ENCODE measurements at regions not wholly inside any gene's neighbourhood (a gene's known extent, or its start where the extent isn't known, plus 50 kb on each side); places are given as distances from the start of the nearest gene placed in this dataset.

DNA sequence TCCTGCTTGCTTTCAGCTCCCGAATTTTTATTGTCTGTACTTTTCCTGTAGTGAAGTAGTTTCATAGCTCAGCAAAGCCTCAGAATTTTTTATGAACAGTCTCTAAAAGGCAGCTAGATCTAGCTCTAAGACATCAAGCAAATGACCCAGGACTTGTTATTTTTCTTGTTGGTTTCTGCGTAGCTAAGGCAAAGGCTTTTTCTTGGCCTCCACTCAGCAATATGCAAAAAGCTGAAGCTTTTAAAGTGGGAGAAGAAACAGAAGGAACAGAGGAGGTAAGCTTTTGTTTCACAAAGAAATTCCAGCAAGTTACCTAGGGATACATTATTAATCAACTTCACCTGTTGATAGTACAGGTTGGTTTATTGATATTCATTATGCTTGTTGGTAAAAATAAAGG is 235.9 kb downstream of the PCDH20 start (continued):
- TF ChIP-seq, protein P1, sequence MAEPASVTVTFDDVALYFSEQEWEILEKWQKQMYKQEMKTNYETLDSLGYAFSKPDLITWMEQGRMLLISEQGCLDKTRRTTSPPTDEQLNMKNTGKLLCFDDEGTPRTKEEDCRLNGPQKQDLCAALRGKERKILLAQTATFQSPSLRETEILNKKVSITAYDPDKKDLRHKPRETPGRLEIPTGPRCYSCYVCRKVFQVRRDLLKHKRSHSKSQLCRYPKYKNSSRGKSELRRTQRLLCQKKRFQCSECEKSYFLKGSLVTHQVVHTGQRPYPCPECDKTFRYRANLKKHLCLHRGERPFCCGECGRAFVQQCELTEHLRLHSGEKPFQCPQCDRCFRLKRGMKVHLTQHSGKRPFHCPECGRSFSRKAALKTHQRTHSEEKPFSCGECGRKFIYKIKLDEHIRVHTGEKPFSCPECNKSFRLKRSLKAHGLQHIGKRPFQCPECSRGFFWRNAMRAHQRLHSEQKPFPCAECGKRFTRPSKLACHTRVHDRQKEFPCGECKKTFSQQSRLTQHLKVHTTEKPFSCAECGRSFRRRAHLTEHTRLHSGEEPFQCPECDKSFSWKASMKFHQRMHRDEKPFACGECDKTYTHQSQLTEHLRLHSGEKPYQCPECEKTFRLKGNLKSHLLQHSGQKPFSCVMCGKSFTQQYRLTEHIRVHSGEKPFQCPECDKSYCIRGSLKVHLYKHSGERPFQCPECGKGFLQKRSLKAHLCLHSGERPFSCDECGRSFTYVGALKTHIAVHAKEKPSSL (CRISPR knock-in tag; conservative IDR thresholded peaks at IDR 0.05), result no peak
- no peak for TF ChIP-seq ZNF317 (CRISPR knock-in tag; IDR thresholded peaks at IDR 0.05; ENCODE audit: borderline replicate concordance, low read depth)

DNA sequence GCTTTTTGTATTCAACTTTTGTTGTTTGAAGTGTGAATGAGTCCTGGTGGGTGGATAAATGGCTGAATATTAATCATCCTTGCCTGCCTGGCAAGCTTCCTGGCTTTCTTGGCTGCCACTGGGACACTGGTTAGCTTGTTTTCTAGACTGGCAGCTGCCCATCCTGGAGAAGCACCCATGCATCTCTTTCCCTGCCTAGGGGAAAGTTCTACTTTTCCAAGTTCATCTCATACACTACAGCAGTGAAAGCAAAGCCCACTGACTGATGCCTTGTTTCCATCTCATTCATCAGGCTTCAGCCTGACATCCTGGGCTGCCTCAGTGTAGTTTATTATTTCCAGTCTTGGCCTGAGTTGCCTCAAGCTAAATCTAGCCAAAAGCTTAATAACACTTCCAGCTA is 244.8 kb downstream of the PCDH20 start:
- H3K27ac Mint-ChIP-seq, result no peak overlapping the region
- DNase-seq (ENCODE audit: low spot score) (no peak), ATAC-seq (no peak)
- H3K4me3 Mint-ChIP-seq, result no peak overlapping the region
- H3K9me3 Mint-ChIP-seq, result peaks cover 18% of the 10 kb centered on the region
- no peaks in the 10 kb centered on the region for H3K27me3 Mint-ChIP-seq (ENCODE audit: low read depth)
- ChIA-PET POLR2A (no interaction called here), CTCF (no interaction called here)
- peaks cover 16% of the 10 kb centered on the region for H3K36me3 Mint-ChIP-seq
- H3K4me1 Mint-ChIP-seq, result peaks cover 8% of the 10 kb centered on the region
- TF ChIP-seq GABPB1 (CRISPR knock-in tag; IDR thresholded peaks at IDR 0.05) (no peak), MXD4 (CRISPR knock-in tag; IDR thresholded peaks at IDR 0.05; ENCODE audit: borderline replicate concordance) (no peak), NFE2L1 (CRISPR knock-in tag; IDR thresholded peaks at IDR 0.05) (no peak), NFYB (CRISPR knock-in tag; conservative IDR thresholded peaks at IDR 0.05; ENCODE audit: low read depth) (no peak)
- TF ChIP-seq, protein P2, sequence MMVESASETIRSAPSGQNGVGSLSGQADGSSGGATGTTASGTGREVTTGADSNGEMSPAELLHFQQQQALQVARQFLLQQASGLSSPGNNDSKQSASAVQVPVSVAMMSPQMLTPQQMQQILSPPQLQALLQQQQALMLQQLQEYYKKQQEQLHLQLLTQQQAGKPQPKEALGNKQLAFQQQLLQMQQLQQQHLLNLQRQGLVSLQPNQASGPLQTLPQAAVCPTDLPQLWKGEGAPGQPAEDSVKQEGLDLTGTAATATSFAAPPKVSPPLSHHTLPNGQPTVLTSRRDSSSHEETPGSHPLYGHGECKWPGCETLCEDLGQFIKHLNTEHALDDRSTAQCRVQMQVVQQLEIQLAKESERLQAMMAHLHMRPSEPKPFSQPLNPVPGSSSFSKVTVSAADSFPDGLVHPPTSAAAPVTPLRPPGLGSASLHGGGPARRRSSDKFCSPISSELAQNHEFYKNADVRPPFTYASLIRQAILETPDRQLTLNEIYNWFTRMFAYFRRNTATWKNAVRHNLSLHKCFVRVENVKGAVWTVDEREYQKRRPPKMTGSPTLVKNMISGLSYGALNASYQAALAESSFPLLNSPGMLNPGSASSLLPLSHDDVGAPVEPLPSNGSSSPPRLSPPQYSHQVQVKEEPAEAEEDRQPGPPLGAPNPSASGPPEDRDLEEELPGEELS (CRISPR knock-in tag; IDR thresholded peaks at IDR 0.05), result no peak
- TF ChIP-seq, protein P3, sequence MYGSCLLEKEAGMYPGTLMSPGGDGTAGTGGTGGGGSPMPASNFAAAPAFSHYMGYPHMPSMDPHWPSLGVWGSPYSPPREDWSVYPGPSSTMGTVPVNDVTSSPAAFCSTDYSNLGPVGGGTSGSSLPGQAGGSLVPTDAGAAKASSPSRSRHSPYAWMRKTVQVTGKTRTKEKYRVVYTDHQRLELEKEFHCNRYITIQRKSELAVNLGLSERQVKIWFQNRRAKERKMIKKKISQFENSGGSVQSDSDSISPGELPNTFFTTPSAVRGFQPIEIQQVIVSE (CRISPR knock-in tag; IDR thresholded peaks at IDR 0.05; ENCODE audit: borderline replicate concordance), result no peak

DNA sequence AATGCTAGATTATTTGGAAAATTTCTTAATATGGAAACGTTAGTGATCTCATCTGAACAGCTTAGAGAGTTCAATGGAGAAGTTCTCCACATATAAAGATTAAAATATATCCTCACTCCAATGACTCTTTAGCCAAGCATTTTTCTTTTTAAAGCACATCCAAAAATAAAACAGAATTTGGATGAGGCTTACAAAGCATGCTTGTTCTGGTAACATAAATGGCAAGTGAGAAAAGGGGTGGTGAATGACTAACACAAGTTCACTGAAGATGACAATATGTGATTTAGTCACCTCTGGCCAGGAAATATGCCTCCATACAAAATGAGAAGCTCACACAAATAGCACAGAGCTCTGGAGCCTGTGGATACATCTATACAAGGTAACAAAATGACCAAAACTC is 253.0 kb downstream of the PCDH20 start:
- H3K9me3 Mint-ChIP-seq, result no peaks in the 10 kb centered on the region
- no peak for DNase-seq (ENCODE audit: low spot score)

More for the DNA sequence above, 253.0 kb downstream of the PCDH20 start:
- no peak overlapping the region for H3K4me3 Mint-ChIP-seq
- no peak overlapping the region for H3K27ac Mint-ChIP-seq
- H3K36me3 Mint-ChIP-seq, result no peaks in the 10 kb centered on the region
- no peak for ATAC-seq
- no peaks in the 10 kb centered on the region for H3K27me3 Mint-ChIP-seq (ENCODE audit: low read depth)
- POLR2A ChIA-PET, result no interaction called here
- CTCF ChIA-PET, result no interaction called here
- no peak for TF ChIP-seq TEAD1 (CRISPR knock-in tag; IDR thresholded peaks at IDR 0.05)
- no peak for TF ChIP-seq FOXK1 (CRISPR knock-in tag; IDR thresholded peaks at IDR 0.05)
- TF ChIP-seq JAZF1 (CRISPR knock-in tag; IDR thresholded peaks at IDR 0.05), result no peak
- TF ChIP-seq, protein P4, sequence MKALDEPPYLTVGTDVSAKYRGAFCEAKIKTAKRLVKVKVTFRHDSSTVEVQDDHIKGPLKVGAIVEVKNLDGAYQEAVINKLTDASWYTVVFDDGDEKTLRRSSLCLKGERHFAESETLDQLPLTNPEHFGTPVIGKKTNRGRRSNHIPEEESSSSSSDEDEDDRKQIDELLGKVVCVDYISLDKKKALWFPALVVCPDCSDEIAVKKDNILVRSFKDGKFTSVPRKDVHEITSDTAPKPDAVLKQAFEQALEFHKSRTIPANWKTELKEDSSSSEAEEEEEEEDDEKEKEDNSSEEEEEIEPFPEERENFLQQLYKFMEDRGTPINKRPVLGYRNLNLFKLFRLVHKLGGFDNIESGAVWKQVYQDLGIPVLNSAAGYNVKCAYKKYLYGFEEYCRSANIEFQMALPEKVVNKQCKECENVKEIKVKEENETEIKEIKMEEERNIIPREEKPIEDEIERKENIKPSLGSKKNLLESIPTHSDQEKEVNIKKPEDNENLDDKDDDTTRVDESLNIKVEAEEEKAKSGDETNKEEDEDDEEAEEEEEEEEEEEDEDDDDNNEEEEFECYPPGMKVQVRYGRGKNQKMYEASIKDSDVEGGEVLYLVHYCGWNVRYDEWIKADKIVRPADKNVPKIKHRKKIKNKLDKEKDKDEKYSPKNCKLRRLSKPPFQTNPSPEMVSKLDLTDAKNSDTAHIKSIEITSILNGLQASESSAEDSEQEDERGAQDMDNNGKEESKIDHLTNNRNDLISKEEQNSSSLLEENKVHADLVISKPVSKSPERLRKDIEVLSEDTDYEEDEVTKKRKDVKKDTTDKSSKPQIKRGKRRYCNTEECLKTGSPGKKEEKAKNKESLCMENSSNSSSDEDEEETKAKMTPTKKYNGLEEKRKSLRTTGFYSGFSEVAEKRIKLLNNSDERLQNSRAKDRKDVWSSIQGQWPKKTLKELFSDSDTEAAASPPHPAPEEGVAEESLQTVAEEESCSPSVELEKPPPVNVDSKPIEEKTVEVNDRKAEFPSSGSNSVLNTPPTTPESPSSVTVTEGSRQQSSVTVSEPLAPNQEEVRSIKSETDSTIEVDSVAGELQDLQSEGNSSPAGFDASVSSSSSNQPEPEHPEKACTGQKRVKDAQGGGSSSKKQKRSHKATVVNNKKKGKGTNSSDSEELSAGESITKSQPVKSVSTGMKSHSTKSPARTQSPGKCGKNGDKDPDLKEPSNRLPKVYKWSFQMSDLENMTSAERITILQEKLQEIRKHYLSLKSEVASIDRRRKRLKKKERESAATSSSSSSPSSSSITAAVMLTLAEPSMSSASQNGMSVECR (CRISPR knock-in tag; IDR thresholded peaks at IDR 0.05; ENCODE audit: borderline replicate concordance), result no peak
- TF ChIP-seq, protein P5, sequence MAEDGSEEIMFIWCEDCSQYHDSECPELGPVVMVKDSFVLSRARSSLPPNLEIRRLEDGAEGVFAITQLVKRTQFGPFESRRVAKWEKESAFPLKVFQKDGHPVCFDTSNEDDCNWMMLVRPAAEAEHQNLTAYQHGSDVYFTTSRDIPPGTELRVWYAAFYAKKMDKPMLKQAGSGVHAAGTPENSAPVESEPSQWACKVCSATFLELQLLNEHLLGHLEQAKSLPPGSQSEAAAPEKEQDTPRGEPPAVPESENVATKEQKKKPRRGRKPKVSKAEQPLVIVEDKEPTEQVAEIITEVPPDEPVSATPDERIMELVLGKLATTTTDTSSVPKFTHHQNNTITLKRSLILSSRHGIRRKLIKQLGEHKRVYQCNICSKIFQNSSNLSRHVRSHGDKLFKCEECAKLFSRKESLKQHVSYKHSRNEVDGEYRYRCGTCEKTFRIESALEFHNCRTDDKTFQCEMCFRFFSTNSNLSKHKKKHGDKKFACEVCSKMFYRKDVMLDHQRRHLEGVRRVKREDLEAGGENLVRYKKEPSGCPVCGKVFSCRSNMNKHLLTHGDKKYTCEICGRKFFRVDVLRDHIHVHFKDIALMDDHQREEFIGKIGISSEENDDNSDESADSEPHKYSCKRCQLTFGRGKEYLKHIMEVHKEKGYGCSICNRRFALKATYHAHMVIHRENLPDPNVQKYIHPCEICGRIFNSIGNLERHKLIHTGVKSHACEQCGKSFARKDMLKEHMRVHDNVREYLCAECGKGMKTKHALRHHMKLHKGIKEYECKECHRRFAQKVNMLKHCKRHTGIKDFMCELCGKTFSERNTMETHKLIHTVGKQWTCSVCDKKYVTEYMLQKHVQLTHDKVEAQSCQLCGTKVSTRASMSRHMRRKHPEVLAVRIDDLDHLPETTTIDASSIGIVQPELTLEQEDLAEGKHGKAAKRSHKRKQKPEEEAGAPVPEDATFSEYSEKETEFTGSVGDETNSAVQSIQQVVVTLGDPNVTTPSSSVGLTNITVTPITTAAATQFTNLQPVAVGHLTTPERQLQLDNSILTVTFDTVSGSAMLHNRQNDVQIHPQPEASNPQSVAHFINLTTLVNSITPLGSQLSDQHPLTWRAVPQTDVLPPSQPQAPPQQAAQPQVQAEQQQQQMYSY (CRISPR knock-in tag; IDR thresholded peaks at IDR 0.05), result no peak
- no peak for TF ChIP-seq SP1 (CRISPR knock-in tag; conservative IDR thresholded peaks at IDR 0.05)
- TF ChIP-seq, protein P6, sequence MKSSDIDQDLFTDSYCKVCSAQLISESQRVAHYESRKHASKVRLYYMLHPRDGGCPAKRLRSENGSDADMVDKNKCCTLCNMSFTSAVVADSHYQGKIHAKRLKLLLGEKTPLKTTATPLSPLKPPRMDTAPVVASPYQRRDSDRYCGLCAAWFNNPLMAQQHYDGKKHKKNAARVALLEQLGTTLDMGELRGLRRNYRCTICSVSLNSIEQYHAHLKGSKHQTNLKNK (CRISPR knock-in tag; IDR thresholded peaks at IDR 0.05), result no peak
- no peaks in the 10 kb centered on the region for H3K4me1 Mint-ChIP-seq

All from WTC11 (cell line).